ENCODE measurements at regions not wholly inside any gene's neighbourhood (a gene's known extent, or its start where the extent isn't known, plus 50 kb on each side); places are given as distances from the start of the nearest gene placed in this dataset.

DNA sequence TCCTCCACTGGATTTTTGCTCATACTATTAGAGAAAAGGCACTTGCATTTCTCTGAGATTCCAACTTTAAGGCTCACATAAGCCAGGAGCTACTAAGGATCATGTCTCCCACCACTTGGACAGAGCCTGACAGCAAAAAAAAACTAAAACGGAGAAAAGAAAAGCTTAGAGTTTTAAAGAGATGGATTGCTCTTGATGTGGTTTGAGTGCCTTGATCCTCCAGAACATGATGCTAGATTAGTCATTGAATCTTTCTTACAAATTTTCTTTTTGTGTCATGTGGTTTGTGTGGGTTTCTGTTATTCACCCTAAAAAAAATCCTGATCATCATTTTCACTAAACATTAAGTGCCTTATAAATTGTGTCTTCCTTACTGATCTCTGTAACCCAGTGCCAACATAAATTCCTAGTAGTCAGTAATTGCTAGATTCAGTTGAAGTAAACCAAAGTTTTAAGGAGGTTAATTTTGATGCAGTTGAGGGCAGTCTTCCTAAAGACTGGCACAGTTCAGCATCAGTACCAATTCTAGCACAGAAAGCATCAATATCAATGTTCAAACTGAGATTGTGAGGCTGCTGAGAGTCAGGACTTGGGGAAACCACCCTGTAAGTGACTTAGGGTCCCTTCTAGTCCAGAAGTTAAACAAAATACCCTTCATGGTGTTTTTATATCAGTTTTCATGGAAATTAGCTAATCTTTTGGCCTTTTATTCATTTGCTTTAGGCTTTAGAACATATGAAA is 206.3 kb downstream of the RAD51AP2 start:
- DNase-seq: no peak
- intact Hi-C loops (cut with micrococcal nuclease; ENCODE audit: unreplicated experiment): no loop called here
- H3K27me3 ChIP-seq (ENCODE audit: insufficient read depth, low read depth): no peaks in the 10 kb centered on the region
- H3K36me3 ChIP-seq (ENCODE audit: low read depth): no peaks in the 10 kb centered on the region
- 0 out of 2 replicates have a peak, but pooled peaks cover 4% of the 10 kb centered on the region for H3F3A ChIP-seq (ENCODE audit: insufficient read depth, low read depth)
- POLR2A ChIA-PET (ENCODE audit: unreplicated experiment): no interaction called here
- H3K4me3 ChIP-seq: no peak overlapping the region
- no peak overlapping the region for H3K27ac ChIP-seq
- H2AFZ ChIP-seq: no peak overlapping the region
- TF ChIP-seq EZH2 (IDR thresholded peaks at IDR 0.05; ENCODE audit: low read depth) (no peak), CTCF (conservative IDR thresholded peaks at IDR 0.05) (no peak)
- no peaks in the 10 kb centered on the region; the same call in 1 of the 2 replicates for H3K9me3 ChIP-seq (ENCODE audit: insufficient read depth, low read depth)
- no peaks in the 10 kb centered on the region for H3K79me2 ChIP-seq (ENCODE audit: low read depth)
- H4K20me1 ChIP-seq (ENCODE audit: insufficient read depth): no peaks in the 10 kb centered on the region
- no TSS peak for BruUV-seq (replicated peaks)
- CTCF ChIA-PET: no interaction called here
- peaks cover 17% of the 10 kb centered on the region for H3K4me1 ChIP-seq (replicated peaks; ENCODE audit: insufficient read depth)
- H3K4me2 ChIP-seq: no peak overlapping the region
- H3K9me2 ChIP-seq (ENCODE audit: insufficient read depth): peaks cover 5% of the 10 kb centered on the region; the same call in 1 of the 2 replicates

DNA sequence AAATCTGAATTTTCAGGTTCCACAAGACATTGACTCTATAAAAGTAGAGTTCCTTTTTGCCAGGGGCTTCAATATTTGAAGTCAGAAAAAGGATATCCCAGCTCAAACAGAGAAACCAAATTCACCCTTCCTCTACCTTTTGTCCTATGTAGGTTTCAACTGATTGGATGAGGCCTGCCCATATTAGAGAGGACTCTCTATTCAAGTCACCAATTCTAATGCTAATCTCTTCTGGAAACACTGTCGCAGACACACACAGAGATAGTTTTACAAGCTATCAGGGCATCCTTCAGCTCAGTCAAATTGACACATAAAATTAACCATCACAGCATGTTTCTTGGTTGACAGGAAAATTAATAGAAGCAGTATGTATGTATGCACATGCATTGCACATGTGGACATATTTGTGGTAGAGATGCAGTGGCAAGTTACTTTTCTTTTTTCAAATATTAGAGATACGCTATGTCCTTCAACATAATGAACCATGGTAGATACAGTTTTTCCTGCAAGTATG is 207.1 kb downstream of the RAD51AP2 start:
- Histone ChIP-seq H2AFZ (no peak overlapping the region), H3K79me2 (ENCODE audit: low read depth) (no peaks in the 10 kb centered on the region), H3K9me3 (ENCODE audit: insufficient read depth, low read depth) (no peaks in the 10 kb centered on the region; the same call in 1 of the 2 replicates), H3K27me3 (ENCODE audit: insufficient read depth, low read depth) (no peaks in the 10 kb centered on the region), H3K4me3 (no peak overlapping the region), H3K36me3 (ENCODE audit: low read depth) (no peaks in the 10 kb centered on the region), H3K4me2 (no peak overlapping the region), H3K27ac (no peak overlapping the region), H3K9me2 (ENCODE audit: insufficient read depth) (peaks cover 5% of the 10 kb centered on the region; the same call in 1 of the 2 replicates), H3F3A (ENCODE audit: insufficient read depth, low read depth) (0 out of 2 replicates have a peak, but pooled peaks cover 4% of the 10 kb centered on the region), H3K4me1 (replicated peaks; ENCODE audit: insufficient read depth) (peaks cover 25% of the 10 kb centered on the region), H4K20me1 (ENCODE audit: insufficient read depth) (no peaks in the 10 kb centered on the region)
- TF ChIP-seq CTCF (conservative IDR thresholded peaks at IDR 0.05) (no peak), EZH2 (IDR thresholded peaks at IDR 0.05; ENCODE audit: low read depth) (no peak)
- intact Hi-C loops (cut with micrococcal nuclease; ENCODE audit: unreplicated experiment): no loop called here
- POLR2A ChIA-PET (ENCODE audit: unreplicated experiment): no interaction called here
- no TSS peak for BruUV-seq (replicated peaks)
- CTCF ChIA-PET: no interaction called here
- no peak for DNase-seq

DNA sequence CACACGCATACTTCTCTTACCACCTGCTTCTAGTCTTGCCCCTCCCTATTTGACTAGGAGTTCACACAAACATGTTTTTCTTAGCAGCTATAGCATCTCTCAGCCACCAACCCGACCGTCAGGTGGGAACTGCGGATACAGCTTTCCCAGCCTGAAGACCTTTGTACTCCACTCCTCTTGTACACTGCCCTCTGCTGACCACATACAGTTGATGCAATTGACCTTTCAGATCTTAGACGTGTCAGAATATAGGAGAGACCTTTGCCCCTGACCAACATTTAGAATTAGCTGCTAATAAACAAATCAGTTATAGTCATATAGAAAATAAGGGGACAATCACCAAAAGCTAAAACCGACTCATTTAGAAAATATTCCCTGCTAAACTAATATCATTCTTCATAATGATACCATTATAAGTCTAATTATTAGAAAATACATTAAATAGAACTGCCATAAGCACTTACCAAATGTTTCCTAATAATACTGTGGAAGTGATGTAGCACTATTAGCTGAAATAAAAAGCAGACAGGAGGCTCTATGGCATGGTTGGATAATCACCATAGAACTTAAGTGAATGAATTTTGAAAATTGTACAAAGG is 208.4 kb downstream of the RAD51AP2 start:
- H3K4me1 ChIP-seq (replicated peaks; ENCODE audit: insufficient read depth): peaks cover 35% of the 10 kb centered on the region
- H3K9me3 ChIP-seq (ENCODE audit: insufficient read depth, low read depth): no peaks in the 10 kb centered on the region; the same call in 1 of the 2 replicates
- CTCF ChIA-PET: interaction anchor here (0.7 to 1.1 kb wide), 2 partner anchors 536 to 539 kb away, joined by 3 to 4 read pairs; no protein-coding TSS in a partner anchor
- no peaks in the 10 kb centered on the region for H3K27me3 ChIP-seq (ENCODE audit: insufficient read depth, low read depth)
- no peak overlapping the region for H3K4me2 ChIP-seq
- H3K9me2 ChIP-seq (ENCODE audit: insufficient read depth): peaks cover 5% of the 10 kb centered on the region; the same call in 1 of the 2 replicates
- intact Hi-C loops (cut with micrococcal nuclease; ENCODE audit: unreplicated experiment): loop anchor here (1.0 to 5.0 kb wide), 5 partner anchors 362 to 701 kb away; no protein-coding TSS in a partner anchor
- 0 out of 2 replicates have a peak, but pooled peaks cover 4% of the 10 kb centered on the region for H3F3A ChIP-seq (ENCODE audit: insufficient read depth, low read depth)
- peak; percentile 31 to 65 for DNase-seq
- POLR2A ChIA-PET (ENCODE audit: unreplicated experiment): no interaction called here
- no peak for TF ChIP-seq EZH2 (IDR thresholded peaks at IDR 0.05; ENCODE audit: low read depth)
- peak; percentile 90 for TF ChIP-seq CTCF (conservative IDR thresholded peaks at IDR 0.05)
- no peak overlapping the region for H3K27ac ChIP-seq
- H3K79me2 ChIP-seq (ENCODE audit: low read depth): no peaks in the 10 kb centered on the region
- no peak overlapping the region for H2AFZ ChIP-seq
- H3K4me3 ChIP-seq: no peak overlapping the region
- no peaks in the 10 kb centered on the region for H4K20me1 ChIP-seq (ENCODE audit: insufficient read depth)
- H3K36me3 ChIP-seq (ENCODE audit: low read depth): no peaks in the 10 kb centered on the region
- BruUV-seq (replicated peaks): no TSS peak

All from PC-9 (cell line).